Globus pallidus (tissue), 1 donor: ENCODE measurements at regions not wholly inside any gene's neighbourhood (a gene's known extent, or its start where the extent isn't known, plus 50 kb on each side); places are given as distances from the start of the nearest gene placed in this dataset.
"Not testable (repeated sequence)": the region's sequence is repeated elsewhere in the genome, so short reads cannot be mapped to it uniquely, and the experiment has no call there.

Experiments
- DNase-seq: peaks from one replicate; pipeline ENCODE4 v3.0.0-alpha.2; 2015; ENCODE audit warnings: low spot score

GRCh38 chr2:51779723-51780122 lies 747.8 kb upstream of the NRXN1 start:
- DNase-seq, result not testable (repeated sequence)

DNA sequence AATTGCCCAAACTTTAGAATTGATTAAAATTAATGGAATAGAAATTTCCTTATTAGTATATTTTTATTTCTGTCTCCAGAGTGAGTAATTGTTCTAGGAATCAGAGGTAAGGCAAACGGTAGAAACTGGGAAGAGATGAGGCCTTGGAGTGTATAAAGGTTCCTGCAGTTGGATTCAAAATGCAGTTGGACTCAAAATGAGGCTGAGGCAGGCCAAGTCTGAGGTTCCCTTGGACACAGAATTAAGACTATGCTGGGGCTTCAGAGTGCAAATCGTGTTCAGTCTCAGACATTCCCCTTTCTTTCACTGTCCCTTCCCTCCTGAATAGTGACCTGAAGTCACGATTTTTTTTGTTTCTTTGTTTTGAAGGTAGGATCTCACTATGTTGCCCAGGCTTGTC lies 746.9 kb upstream of the NRXN1 start:
- DNase-seq, result no peak

GRCh38 chr2:51774606-51775005 lies 742.7 kb upstream of the NRXN1 start:
- DNase-seq, result not testable (repeated sequence)

GRCh38 chr2:51760441-51760840 lies 728.5 kb upstream of the NRXN1 start:
- no peak for DNase-seq

- no peak for DNase-seq
These were observed 726.1 kb upstream of the NRXN1 start for GRCh38 chr2:51758081-51758480.

GRCh38 chr2:51734115-51734514 lies 702.2 kb upstream of the NRXN1 start:
- DNase-seq, result no peak

GRCh38 chr2:51723691-51724090 lies 691.8 kb upstream of the NRXN1 start:
- no peak for DNase-seq

GRCh38 chr2:51722311-51722710 lies 690.4 kb upstream of the NRXN1 start:
- no peak for DNase-seq

- DNase-seq, result no peak
These were observed 688.9 kb upstream of the NRXN1 start for GRCh38 chr2:51720826-51721225.

- DNase-seq, result no peak
These were observed 686.9 kb upstream of the NRXN1 start for GRCh38 chr2:51718881-51719280.

GRCh38 chr2:51717312-51717711 lies 685.4 kb upstream of the NRXN1 start:
- DNase-seq, result no peak

- no peak for DNase-seq
These were observed 679.8 kb upstream of the NRXN1 start for GRCh38 chr2:51711766-51712165.

DNA sequence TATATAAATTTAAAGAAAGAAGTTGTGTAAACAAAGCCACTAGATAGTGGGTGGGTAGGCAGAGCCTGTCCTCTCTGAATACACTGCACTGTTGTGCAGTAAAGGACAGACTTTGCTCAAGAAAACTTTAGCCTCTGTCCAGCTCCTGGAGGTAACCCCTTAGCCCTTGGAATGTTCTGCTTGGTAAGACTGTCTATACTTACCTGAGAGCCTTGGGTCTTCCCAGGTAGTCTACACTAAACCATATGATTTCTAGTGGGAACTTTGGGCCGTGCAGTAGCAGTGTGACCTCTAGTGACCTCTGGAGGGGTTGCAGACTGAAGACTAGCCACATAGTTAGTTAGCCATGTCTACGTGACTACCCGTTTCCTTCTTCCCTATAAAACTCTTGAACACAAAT lies 678.3 kb upstream of the NRXN1 start:
- DNase-seq, result no peak

DNA sequence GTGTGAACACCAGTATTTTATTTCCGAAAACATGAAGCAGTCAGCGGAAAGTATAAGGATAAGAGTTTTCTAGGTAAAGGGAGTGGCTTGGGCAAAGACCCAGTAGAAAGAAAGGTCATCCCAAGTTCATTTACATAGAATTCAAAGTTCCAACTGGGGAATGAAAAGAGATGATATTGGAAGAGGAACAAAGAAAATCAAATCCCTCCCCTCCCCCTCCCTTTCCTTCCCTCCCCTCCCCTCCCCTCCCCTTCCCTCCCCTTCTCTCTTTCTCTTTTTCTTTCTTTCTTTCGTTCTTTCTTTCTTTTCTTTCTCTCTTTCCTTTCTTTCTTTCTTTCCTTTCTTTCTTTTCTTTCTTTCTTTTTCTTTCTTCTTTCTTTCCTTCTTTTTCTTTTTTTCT lies 675.7 kb upstream of the NRXN1 start:
- DNase-seq, result no peak

DNA sequence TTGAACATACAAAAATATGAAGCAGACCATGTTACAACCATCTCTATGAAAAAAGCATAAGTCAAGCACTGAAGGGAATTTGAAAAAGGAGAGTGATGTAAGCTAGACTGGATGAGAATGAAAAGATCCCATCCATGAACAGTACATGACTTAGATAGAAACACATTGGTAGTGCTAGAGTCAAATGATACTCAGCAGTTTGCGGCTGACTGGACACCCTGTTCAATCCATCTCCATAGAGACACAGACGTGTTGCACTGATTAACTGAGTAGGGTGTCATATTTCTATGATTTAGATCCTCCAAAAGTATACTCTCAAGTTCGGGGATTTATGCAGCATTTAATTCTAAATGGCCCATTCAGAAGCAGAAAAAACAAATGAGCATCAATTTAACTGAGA lies 674.3 kb upstream of the NRXN1 start:
- DNase-seq, result no peak

- DNase-seq, result no peak
These were observed 673.5 kb upstream of the NRXN1 start for GRCh38 chr2:51705417-51705816.

GRCh38 chr2:51698021-51698420 lies 666.1 kb upstream of the NRXN1 start:
- no peak for DNase-seq

DNA sequence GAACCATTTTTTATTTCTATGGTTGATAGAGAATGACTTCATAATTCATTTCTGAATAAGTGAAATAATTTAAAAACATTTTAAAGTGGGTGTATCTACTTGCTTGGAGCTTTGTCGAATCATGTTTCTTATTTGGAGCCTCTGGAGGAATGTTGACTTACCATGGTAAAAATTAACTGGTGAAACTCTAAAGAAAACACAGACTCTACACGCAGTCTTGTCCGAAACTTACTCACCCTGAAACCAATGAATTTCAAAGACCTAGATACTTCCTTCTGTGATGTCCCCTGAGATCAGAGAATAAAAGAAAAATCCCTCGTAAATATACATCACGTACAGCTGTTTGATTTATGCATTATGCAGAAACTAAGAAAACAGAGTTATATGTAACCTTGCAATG lies 665.2 kb upstream of the NRXN1 start:
- no peak for DNase-seq

DNA sequence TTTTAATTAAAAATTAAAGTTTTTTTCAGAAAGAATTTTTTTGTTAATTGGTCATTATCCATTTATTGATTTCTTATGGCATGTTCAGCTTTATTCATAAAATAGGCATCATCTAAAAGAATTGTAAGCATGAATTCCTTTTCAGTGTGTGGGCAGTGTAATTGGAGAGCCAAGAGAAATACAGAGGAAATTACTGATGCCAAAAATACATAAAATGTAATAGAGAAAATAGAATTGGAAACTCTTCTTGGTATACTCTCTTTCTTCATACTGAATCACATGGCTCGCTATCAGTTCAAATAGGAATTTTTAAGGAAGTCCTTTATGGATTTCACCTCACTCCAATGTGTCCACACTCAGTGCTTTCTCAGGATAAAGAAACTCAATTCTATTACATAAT lies 663.6 kb upstream of the NRXN1 start:
- no peak for DNase-seq

- DNase-seq, result no peak
These were observed 661.7 kb upstream of the NRXN1 start for GRCh38 chr2:51693640-51694039.

- DNase-seq, result no peak
These were observed 649.9 kb upstream of the NRXN1 start for GRCh38 chr2:51681854-51682253.

DNA sequence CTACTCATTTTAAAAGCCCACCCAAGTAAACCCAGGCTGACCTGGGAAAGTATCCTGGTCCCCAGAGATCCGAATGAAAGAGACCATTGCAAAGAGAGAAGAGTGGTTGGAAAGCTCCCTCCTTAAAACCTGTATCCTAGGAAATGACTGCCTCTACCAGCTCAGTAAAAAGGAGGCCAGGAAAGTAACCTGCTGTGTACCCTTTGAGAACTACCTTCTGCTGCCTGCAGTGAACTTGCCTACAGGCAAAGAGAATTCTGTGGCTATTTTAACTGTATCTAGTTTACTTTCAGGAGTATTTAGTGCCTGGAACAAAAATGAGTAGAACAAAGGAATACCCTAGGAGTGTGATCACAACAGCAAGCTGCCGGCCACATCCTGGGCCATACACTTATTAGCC lies 641.7 kb upstream of the NRXN1 start:
- DNase-seq, result no peak

DNA sequence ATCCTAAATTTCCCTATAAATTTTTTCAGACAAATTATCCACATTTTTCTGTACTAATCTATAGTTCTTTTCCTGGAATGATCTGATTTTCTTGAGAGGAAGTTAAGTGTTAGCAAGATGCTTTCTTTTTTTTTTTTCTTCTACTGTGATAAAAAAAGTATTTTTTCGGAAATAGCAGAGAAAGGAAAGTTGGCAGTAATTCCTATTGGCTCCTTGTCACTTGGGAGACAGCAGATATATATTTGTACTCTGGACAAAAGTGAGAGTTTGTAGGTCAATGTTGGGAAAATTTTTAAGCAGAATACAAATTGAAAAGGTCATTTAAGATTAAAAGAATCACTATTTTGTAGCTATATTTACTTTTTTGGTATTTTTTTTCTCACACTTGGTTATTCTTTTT lies 635.7 kb upstream of the NRXN1 start:
- DNase-seq, result no peak

DNA sequence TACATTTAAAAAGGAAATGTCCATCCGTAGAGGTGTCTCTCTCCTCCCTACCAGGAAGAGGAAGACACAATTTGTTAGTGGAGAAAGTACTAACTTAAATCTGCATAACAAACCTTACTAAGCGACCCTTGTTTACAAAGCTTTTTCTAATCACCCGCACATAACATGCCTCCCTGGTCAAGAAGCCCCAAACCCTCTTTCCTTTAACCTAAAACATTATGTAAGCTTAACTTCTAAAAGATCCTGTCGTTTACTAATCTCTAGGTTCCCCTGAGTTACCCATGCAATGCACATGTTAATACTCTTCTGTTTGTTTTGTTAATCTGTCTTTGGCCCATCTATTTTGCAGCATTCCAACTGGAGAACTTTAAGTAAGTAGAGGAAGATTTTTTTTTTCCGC lies 630.3 kb upstream of the NRXN1 start:
- DNase-seq, result no peak

- no peak for DNase-seq
These were observed 625.9 kb upstream of the NRXN1 start for GRCh38 chr2:51657849-51658248.
